ENCODE measurements at regions not wholly inside any gene's neighbourhood (a gene's known extent, or its start where the extent isn't known, plus 50 kb on each side); places are given as distances from the start of the nearest gene placed in this dataset.

DNA sequence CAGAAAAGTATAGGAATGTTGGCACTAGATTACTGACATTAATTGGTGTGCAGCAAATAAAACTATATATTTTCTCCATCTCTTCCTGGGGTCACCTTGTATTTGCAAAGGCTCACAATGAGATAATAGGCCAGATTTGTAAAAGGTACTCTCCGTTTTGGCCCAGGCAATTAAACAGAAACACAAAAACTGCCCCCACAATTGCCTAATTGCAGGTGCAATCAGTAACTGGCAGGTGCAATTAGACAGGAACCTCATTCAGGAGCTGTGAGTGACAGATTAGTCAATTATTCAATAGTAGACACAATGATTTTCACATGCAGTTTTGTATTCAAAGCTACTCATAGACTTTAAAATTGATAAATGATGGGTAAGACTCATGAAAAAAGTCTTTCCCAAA is 451.4 kb upstream of the ID2 start:
- TF ChIP-seq, protein P1, sequence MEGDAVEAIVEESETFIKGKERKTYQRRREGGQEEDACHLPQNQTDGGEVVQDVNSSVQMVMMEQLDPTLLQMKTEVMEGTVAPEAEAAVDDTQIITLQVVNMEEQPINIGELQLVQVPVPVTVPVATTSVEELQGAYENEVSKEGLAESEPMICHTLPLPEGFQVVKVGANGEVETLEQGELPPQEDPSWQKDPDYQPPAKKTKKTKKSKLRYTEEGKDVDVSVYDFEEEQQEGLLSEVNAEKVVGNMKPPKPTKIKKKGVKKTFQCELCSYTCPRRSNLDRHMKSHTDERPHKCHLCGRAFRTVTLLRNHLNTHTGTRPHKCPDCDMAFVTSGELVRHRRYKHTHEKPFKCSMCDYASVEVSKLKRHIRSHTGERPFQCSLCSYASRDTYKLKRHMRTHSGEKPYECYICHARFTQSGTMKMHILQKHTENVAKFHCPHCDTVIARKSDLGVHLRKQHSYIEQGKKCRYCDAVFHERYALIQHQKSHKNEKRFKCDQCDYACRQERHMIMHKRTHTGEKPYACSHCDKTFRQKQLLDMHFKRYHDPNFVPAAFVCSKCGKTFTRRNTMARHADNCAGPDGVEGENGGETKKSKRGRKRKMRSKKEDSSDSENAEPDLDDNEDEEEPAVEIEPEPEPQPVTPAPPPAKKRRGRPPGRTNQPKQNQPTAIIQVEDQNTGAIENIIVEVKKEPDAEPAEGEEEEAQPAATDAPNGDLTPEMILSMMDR (IDR thresholded peaks at IDR 0.05): no peak
- TF ChIP-seq POLR2AphosphoS5 (IDR thresholded peaks at IDR 0.05): no peak
